ENCODE measurements at regions not wholly inside any gene's neighbourhood (a gene's known extent, or its start where the extent isn't known, plus 50 kb on each side); places are given as distances from the start of the nearest gene placed in this dataset.

GRCh38 chr10:131729361-131729760 is 171.4 kb upstream of the PPP2R2D start (continued):
- no peak for TF ChIP-seq ATF2 (CRISPR knock-in tag; IDR thresholded peaks at IDR 0.05)
- TF ChIP-seq ZNF556 (CRISPR knock-in tag; IDR thresholded peaks at IDR 0.05; ENCODE audit: borderline replicate concordance), result no peak
- TF ChIP-seq JUN (CRISPR knock-in tag; IDR thresholded peaks at IDR 0.05), result no peak
- no peak for TF ChIP-seq ZNF484 (CRISPR knock-in tag; IDR thresholded peaks at IDR 0.05; ENCODE audit: borderline replicate concordance, low read depth)
- no peak for TF ChIP-seq SMAD3 (CRISPR knock-in tag; IDR thresholded peaks at IDR 0.05)

DNA sequence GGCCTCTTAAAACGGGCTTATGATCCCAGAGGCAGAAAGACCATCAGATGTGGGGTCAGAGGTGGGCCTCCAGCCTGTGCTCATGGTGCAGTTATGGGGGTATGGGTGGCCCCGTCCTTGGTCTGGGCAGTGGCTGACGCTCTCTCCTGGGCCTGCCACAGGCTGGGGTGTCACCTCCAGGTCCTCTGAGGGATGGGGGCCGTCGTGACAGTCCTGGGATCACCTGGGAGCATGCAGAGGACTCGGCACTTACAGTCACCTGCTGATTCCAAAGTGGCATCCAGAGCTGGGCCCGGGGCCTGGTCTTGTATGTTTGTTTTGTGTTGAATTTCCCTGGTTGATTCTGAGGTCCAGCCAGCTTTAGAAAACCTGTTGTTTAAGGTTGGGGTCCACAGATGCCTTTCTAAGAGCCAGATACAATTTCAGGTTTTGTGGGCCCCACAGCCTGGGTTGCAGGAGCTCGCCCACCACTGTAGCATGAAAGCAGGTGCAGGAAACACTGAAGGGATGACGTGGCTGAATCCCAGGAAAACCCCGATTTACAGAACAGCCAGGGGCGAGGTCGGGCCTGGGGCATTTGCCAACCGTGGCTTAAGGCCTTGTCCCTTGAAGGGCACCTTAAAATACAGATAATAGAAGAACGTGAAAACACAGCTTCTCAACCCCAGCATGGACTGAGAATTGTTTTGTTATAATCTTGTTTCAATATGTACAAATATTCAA is 170.7 kb upstream of the PPP2R2D start:
- no peak for FAIRE-seq
- H3K9me3 ChIP-seq (ENCODE audit: low read length), result peaks cover 8% of the 10 kb centered on the region
- H3K36me3 ChIP-seq (replicated peaks in 1 of 2; ENCODE audit: control insufficient read depth in 1 of 2, insufficient read depth in 2 of 2, low read length in 2 of 2), result no peaks in the 10 kb centered on the region
- H3K27ac ChIP-seq (ENCODE audit: extremely low read length, insufficient read depth, low read length), result no peak overlapping the region
- DNase-seq (ENCODE audit: low spot score), result no peak
- H3K4me2 ChIP-seq (ENCODE audit: low read depth, low read length), result no peak overlapping the region
- intact Hi-C loops (cut with micrococcal nuclease; ENCODE audit: unreplicated experiment) (no loop called here), in situ Hi-C loops (cut with HindIII; ENCODE audit: extremely low pct_ligation_motif_present, low pct_unique_long_range_greater_than_20kb) (no loop called here)
- H3K27me3 ChIP-seq (ENCODE audit: control insufficient read depth in 1 of 2, insufficient read depth in 2 of 2, low read length in 2 of 2), result peaks cover 1 to 10% of the 10 kb centered on the region in 2 experiments; a peak in 3 of 5 replicates
- ChIA-PET POLR2A (no interaction called here), CTCF (ENCODE audit: low intra/inter-chr PET ratio, low total read pairs) (no interaction called here)
- no peak overlapping the region for H3K9ac ChIP-seq (ENCODE audit: insufficient read depth, low read depth, low read length)
- peaks cover 8% of the 10 kb centered on the region for H3K4me1 ChIP-seq (ENCODE audit: insufficient read depth, low read length)
- ATAC-seq, result no peak
- WGBS (ENCODE audit: low lambda C conversion rate), result 6% methylated on average over 10 of the region's 14 CpGs
- H3K79me2 ChIP-seq (ENCODE audit: insufficient read depth, low read length), result no peaks in the 10 kb centered on the region
- BruUV-seq (replicated peaks), result no TSS peak
- no peak overlapping the region for H2AFZ ChIP-seq (ENCODE audit: low read length)
- no peak overlapping the region for H3K4me3 ChIP-seq (replicated peaks in 1 of 3; ENCODE audit: insufficient read depth in 1 of 3, low read depth in 2 of 3, low read length in 3 of 3)
- H4K20me1 ChIP-seq (ENCODE audit: insufficient read depth, low read length), result no peaks in the 10 kb centered on the region
- TF ChIP-seq MIXL1 (CRISPR knock-in tag; IDR thresholded peaks at IDR 0.05) (no peak), EZH2 (conservative IDR thresholded peaks at IDR 0.05; ENCODE audit: low read depth, low read length) (no peak), MAFK (conservative IDR thresholded peaks at IDR 0.05 in 1 of 2, IDR thresholded peaks at IDR 0.05 in 1 of 2; ENCODE audit: low read length in 2 of 2) (no peak), CBX5 (CRISPR knock-in tag; IDR thresholded peaks at IDR 0.05; ENCODE audit: borderline replicate concordance) (no peak), JUND (CRISPR knock-in tag; IDR thresholded peaks at IDR 0.05) (no peak), HDAC2 (CRISPR knock-in tag; IDR thresholded peaks at IDR 0.05) (no peak), ZNF281 (CRISPR knock-in tag; IDR thresholded peaks at IDR 0.05; ENCODE audit: borderline replicate concordance) (no peak), ZFP1 (CRISPR knock-in tag; IDR thresholded peaks at IDR 0.05) (no peak)
- TF ChIP-seq, protein P1, sequence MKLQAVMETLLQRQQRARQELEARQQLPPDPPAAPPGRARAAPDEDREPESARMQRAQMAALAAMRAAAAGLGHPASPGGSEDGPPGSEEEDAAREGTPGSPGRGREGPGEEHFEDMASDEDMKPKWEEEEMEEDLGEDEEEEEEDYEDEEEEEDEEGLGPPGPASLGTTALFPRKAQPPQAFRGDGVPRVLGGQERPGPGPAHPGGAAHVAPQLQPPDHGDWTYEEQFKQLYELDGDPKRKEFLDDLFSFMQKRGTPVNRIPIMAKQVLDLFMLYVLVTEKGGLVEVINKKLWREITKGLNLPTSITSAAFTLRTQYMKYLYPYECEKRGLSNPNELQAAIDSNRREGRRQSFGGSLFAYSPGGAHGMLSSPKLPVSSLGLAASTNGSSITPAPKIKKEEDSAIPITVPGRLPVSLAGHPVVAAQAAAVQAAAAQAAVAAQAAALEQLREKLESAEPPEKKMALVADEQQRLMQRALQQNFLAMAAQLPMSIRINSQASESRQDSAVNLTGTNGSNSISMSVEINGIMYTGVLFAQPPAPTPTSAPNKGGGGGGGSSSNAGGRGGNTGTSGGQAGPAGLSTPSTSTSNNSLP (IDR thresholded peaks at IDR 0.05; ENCODE audit: low read depth, low read length), result no peak
- TF ChIP-seq, protein P2, sequence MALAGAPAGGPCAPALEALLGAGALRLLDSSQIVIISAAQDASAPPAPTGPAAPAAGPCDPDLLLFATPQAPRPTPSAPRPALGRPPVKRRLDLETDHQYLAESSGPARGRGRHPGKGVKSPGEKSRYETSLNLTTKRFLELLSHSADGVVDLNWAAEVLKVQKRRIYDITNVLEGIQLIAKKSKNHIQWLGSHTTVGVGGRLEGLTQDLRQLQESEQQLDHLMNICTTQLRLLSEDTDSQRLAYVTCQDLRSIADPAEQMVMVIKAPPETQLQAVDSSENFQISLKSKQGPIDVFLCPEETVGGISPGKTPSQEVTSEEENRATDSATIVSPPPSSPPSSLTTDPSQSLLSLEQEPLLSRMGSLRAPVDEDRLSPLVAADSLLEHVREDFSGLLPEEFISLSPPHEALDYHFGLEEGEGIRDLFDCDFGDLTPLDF (CRISPR knock-in tag; IDR thresholded peaks at IDR 0.05), result no peak
- TF ChIP-seq, protein P3, sequence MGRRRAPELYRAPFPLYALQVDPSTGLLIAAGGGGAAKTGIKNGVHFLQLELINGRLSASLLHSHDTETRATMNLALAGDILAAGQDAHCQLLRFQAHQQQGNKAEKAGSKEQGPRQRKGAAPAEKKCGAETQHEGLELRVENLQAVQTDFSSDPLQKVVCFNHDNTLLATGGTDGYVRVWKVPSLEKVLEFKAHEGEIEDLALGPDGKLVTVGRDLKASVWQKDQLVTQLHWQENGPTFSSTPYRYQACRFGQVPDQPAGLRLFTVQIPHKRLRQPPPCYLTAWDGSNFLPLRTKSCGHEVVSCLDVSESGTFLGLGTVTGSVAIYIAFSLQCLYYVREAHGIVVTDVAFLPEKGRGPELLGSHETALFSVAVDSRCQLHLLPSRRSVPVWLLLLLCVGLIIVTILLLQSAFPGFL (CRISPR knock-in tag; IDR thresholded peaks at IDR 0.05), result no peak
